Panc1 (cell line): ENCODE measurements at regions not wholly inside any gene's neighbourhood (a gene's known extent, or its start where the extent isn't known, plus 50 kb on each side); places are given as distances from the start of the nearest gene placed in this dataset.
"Not testable (repeated sequence)": the region's sequence is repeated elsewhere in the genome, so short reads cannot be mapped to it uniquely, and the experiment has no call there.

Experiments used
- POLR2AphosphoS5 ChIP-seq: IDR thresholded peaks from 2 replicates; pipeline ENCODE4 v1.6.1; 2012; ENCODE audit warnings: mild to moderate bottlenecking, low read depth, low read length, moderate library complexity
- SIN3A ChIP-seq: IDR thresholded peaks from 2 replicates; pipeline ENCODE4 v1.6.1; 2012; ENCODE audit warnings: low read depth, mild to moderate bottlenecking, low read length, moderate library complexity, borderline replicate concordance; ENCODE audit not compliant: insufficient read depth
- TCF7L2 ChIP-seq: IDR thresholded peaks from 2 replicates; pipeline ENCODE4 v1.6.1; 2011; ENCODE audit warnings: mild to moderate bottlenecking, low read depth, low read length, inconsistent platforms
- TF ChIP-seq, protein P1 (sequence below): fragments of 450-650 bp; IDR thresholded peaks from 2 replicates; pipeline ENCODE4 v1.5.1; 2017; ENCODE audit warnings: mild to moderate bottlenecking
- TF ChIP-seq, protein P2 (sequence below), 2 experiments: IDR thresholded peaks; 2 replicates each; pipeline ENCODE4 v1.6.1; 2011 to 2012; ENCODE audit warnings: low read depth in 2 of 2, control low read depth in 1 of 2, low read length in 1 of 2, mild to moderate bottlenecking in 1 of 2, moderate library complexity in 1 of 2; ENCODE audit not compliant: insufficient read depth in 1 of 2

DNA sequence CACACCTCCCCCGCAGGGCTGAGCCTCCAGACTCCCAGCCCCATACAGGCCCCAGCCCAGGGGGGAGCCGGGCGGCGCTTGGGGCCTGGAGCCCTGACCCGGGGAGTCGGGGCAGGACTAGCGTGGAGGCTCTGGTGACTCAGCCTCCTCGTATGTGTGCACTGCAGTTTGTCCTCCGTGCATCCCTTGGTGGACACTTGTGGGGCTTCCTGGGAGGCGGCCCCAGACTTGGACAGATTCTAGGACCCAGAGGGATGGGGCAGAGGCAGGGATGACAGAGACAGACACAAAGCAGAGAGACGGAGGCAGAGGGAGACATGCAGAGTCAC lies 161.6 kb downstream of the TMEM121 start:
- TF ChIP-seq, protein P1, sequence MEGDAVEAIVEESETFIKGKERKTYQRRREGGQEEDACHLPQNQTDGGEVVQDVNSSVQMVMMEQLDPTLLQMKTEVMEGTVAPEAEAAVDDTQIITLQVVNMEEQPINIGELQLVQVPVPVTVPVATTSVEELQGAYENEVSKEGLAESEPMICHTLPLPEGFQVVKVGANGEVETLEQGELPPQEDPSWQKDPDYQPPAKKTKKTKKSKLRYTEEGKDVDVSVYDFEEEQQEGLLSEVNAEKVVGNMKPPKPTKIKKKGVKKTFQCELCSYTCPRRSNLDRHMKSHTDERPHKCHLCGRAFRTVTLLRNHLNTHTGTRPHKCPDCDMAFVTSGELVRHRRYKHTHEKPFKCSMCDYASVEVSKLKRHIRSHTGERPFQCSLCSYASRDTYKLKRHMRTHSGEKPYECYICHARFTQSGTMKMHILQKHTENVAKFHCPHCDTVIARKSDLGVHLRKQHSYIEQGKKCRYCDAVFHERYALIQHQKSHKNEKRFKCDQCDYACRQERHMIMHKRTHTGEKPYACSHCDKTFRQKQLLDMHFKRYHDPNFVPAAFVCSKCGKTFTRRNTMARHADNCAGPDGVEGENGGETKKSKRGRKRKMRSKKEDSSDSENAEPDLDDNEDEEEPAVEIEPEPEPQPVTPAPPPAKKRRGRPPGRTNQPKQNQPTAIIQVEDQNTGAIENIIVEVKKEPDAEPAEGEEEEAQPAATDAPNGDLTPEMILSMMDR = not testable (repeated sequence)
- TF ChIP-seq, protein P2, sequence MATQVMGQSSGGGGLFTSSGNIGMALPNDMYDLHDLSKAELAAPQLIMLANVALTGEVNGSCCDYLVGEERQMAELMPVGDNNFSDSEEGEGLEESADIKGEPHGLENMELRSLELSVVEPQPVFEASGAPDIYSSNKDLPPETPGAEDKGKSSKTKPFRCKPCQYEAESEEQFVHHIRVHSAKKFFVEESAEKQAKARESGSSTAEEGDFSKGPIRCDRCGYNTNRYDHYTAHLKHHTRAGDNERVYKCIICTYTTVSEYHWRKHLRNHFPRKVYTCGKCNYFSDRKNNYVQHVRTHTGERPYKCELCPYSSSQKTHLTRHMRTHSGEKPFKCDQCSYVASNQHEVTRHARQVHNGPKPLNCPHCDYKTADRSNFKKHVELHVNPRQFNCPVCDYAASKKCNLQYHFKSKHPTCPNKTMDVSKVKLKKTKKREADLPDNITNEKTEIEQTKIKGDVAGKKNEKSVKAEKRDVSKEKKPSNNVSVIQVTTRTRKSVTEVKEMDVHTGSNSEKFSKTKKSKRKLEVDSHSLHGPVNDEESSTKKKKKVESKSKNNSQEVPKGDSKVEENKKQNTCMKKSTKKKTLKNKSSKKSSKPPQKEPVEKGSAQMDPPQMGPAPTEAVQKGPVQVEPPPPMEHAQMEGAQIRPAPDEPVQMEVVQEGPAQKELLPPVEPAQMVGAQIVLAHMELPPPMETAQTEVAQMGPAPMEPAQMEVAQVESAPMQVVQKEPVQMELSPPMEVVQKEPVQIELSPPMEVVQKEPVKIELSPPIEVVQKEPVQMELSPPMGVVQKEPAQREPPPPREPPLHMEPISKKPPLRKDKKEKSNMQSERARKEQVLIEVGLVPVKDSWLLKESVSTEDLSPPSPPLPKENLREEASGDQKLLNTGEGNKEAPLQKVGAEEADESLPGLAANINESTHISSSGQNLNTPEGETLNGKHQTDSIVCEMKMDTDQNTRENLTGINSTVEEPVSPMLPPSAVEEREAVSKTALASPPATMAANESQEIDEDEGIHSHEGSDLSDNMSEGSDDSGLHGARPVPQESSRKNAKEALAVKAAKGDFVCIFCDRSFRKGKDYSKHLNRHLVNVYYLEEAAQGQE (IDR thresholded peaks at IDR 0.05; ENCODE audit: insufficient read depth in 1 of 2, low read depth in 2 of 2, low read length in 1 of 2) = not testable (repeated sequence)
- not testable (repeated sequence) for TF ChIP-seq POLR2AphosphoS5, SIN3A, TCF7L2
